UCSD-AML1 (cell line): ENCODE measurements at regions not wholly inside any gene's neighbourhood (a gene's known extent, or its start where the extent isn't known, plus 50 kb on each side); places are given as distances from the start of the nearest gene placed in this dataset.

Source experiments
- DNase-seq: peaks from one replicate; lab custom pipeline; 2025; ENCODE audit not compliant: unreplicated experiment; lab: John Stamatoyannopoulos, UW

DNA sequence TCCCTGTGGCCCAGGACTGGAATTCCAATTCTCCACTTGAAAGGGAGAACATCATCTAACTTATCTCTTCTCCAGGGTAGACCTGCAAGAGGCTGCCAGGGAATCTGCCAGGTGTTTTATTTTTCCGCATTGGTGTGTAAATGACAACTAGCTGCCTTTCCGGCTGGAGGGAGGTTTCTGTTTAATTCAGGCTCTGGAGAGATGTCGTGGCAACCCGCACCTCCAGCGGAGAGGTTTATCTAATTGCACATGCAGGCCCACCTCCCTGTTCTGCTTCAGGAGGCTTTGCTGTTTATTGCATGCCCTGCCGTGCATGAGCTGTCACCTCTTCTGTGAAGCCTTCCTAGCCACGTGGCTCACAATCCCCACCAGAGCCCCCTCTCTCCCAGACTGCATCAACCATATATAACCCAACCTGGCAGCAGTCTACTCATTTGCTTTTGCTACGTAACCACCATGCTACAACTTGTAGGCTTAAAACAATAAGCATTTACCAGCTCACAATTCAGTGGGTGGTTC is 151.6 kb downstream of the C1orf94 start:
- no peak for DNase-seq

DNA sequence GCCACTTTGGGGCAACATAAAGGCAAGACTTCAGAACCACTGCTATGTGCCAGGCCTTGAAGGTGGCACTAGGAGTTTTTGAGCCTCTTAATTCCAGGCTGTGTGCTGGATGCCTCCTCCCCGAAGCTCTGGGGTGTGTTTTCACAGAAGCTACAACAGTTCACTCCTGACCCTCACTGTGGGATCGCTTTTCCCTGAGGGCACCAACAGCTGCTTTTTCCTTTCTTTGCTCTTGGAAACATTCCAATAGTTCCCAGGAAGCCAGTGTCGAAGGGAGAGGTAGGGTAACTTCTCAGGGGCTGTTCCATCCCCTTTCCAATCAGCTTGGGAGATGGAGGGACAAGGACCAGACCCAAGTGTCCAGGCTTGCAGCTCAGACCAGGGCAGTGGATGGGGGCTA is 153.4 kb downstream of the C1orf94 start:
- DNase-seq, result no peak

- no peak for DNase-seq
These were observed 154.6 kb downstream of the C1orf94 start for GRCh38 chr1:34331020-34331926.

GRCh38 chr1:34332996-34333395 is 156.3 kb downstream of the C1orf94 start:
- no peak for DNase-seq

GRCh38 chr1:34338871-34339270 is 162.2 kb downstream of the C1orf94 start:
- DNase-seq, result no peak

DNA sequence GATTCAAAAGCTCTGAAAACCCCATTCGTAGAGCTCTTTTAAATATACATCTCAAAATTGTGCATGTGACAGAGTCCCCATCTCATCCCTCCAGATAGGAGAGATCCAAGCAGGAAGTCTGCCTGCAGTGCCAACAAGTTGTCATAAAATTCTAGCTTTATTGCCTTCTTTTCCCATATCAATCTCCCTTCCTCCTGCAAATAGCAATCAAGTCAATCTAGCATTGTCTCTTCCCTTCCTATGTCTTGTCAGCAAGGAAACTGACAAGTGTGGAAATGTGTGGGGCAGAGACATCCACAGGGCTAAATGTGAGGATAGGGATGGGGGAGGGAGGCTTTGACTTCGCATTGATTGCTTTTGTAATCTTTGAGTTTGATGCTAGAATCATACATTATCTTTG is 165.2 kb downstream of the C1orf94 start:
- no peak for DNase-seq

DNA sequence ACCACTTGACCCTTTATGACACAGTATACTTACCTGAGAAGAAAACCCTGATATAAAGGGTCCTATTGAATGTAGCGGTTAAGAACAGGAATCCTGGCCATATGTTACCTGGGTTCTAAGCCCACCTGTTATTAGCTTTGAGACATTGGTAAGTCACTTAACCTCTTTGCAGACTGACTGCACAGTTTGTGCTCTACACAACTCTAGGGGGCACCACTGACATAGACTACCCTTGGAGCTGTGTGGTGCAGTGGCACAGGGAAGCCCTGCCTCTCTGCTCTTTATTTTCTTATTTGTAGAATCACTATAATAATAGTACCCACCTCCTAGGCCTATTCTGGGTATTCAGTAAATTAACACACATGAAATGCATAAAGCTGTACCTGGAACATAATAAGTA is 165.6 kb downstream of the C1orf94 start:
- no peak for DNase-seq

GRCh38 chr1:34346128-34346527 is 169.4 kb downstream of the C1orf94 start:
- no peak for DNase-seq

DNA sequence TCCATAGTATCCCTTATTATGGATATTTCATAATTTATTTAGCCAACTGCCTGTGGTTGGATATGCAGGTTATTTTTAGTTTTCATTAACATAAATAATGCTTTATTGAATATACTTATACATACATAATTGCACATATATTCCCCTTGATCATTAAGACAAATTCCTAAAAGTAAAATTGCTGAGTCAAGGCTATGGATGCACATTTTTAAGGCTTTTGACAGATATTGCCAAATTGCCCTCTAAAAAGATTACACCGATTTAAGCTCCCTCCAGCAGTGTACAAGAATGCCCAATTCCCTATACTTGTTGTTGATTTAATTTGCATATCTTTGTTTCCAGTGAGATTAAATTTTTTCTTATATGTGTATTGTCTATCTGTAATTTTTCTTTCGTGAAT is 176.7 kb downstream of the C1orf94 start:
- DNase-seq, result no peak

DNA sequence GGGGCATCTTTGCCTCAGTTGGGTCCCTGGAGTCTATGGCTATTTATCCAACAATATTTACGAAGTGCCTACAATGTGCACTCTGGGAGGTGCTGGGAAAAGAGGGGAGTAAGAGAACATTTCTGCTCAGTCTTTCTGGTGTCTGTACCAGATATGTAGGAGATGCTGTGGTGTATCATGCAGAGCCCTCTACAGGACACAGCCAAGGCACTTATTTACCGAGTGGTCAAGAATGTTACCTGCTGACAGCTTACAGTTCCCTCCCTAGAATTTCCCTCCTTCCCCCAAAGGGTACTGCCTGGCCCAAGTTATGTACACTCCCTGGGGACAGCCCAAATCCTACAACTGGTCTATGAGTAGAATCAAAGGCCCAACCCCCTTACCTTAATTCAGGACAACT is 177.7 kb downstream of the C1orf94 start:
- DNase-seq, result no peak

DNA sequence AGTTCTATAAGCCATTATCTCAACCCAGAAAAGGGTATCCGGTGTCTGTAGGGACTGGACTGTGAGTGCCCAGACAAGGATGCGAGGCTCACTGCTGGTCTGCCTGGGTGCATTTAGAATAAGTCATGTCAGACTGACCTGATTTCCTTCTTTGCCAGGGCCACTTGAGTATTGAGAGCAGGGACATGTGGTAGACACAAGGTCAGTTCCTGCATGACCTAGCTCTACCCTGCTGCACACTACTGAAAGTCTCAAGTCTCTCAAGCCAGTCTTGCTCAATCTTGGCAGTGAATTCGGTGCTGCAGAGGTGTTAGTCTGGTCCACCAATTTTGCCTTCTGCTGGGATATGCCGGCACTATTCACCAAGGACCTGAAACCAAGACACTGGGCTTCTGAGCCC is 180.1 kb downstream of the C1orf94 start:
- no peak for DNase-seq

GRCh38 chr1:34358636-34359035 is 181.9 kb downstream of the C1orf94 start:
- DNase-seq, result no peak

GRCh38 chr1:34359411-34359810 is 182.7 kb downstream of the C1orf94 start:
- DNase-seq, result no peak

DNA sequence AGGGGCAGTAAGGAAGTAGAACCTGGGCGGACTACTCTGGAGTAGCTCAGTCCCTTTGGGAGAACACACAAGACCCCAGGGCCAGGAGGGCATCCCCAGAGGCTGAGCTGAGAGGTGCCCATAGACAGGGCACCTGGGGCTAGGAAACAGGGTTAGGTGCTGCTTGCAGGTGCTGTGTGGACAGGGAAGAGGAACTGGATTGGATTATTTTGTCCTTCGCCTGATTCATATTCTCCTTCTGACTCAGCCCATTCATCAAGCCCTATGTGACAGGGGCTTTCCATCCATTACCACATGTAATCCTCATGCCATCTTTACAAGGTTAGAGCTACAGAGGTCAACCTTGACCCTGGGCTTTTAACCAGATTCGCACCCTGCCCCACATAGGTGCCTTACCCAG is 183.9 kb downstream of the C1orf94 start:
- no peak for DNase-seq

DNA sequence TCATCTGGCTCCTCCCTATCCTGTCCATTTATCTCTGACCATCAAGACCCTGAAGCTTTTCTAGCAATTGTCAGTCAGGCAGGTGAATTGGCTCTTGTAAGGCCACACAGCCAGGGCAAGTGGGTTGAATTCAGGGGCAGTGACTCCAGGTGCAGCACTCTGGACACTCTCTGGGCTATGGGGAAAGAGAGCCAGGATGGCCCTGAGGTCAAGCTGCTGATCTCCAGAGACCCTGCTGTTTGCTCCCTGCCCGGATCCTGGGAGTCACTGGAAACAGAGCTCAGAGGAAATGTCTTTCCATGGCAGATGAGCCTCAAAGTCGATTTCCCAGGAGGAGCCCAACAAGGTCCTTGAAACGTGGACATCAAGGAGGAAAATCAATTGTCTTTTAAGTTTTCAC is 184.4 kb downstream of the C1orf94 start:
- no peak for DNase-seq

- DNase-seq, result no peak
These were observed 185.2 kb downstream of the C1orf94 start for GRCh38 chr1:34361781-34362357.

DNA sequence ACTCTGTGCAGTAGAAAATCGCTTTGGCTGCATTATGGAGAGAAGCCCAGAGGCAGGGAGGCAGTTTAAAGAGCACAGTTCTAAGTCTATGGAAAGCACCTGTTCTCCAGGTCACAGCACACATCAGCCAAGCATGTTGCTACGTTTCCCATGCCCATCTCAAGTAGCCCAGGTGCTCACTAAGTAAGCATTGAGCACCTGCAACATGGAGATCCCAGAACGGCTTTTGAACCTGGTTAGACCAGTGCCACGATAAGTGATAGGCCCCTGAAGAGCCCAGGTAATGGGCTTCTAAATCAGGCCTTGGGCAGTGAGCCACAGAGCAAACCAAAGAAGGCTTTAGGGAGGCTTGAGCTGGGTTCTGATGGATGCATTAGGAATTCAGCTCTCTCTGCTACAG is 186.2 kb downstream of the C1orf94 start:
- no peak for DNase-seq

DNA sequence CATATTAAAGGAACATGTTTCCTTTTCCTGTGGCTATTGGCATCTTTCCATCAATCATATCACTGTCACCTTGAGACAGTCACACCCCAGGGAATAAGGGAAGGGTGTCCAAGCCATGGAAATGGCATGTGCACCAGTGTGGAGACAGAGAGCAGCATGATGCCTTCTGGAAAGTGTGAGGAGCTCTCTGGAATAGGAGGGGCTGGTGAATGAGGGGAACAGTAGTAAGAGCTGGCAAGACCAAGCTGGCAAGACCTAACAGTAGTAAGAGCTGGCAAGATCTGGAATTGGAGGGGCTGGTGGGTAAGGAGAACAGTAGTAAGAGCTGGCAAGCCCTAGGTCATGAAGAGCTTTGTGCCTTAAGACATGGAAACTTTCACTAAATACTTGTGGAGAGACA is 186.7 kb downstream of the C1orf94 start:
- no peak for DNase-seq

GRCh38 chr1:34363915-34364314 is 187.2 kb downstream of the C1orf94 start:
- no peak for DNase-seq

DNA sequence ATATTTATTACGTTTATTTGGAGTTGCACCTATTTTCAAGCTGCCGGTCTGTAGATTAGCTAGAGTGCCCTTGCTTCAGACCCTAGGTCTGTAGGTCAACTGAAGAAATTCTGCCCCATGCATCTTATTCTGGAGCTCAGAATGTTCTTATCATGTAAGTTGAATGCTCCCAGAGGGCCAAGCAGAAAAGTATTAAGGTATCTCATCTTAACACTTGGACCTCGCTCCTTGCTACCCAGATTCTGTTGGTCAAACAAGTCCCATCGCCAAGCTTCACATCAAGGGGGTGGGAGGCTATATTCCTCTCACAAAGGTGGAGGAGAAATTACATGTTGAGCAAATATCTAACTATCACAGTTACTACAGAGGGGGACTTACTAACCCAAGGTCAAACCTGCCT is 187.7 kb downstream of the C1orf94 start:
- DNase-seq, result no peak

GRCh38 chr1:34365295-34365694 is 188.6 kb downstream of the C1orf94 start:
- no peak for DNase-seq

DNA sequence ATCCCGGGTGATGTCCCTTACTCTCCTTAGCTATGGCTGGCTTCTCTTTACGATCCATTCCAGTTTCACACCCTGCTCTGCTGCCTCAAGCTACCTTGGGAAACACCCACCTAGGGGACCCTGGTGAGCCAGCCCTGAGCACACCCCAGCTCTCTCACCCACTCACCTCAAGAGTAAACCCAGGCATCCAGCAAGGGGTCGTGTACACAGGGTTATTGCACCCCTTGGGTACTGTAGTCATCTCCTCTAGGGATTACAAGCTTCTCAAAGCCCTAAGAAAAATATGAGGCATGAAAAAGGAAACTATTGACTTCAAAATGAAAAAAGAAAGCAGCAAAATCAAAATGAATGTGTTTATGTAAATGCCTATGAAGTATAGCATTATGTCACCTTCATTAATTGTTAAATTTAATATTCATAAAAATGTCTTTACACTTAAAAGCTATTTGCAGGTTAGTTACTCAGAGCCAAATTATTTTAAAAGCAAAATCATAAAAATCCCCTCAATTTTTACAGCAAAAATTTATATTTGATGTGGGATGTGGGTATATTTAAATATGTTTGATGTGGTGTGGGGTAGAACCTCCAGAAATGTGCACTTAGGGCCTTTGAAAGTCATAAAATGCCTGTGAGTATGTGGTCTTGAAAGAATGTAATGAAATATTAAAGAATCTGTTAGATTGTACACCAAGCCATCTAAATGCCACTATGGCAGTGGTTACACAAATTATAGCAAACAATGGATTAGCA is 190.3 kb downstream of the C1orf94 start:
- no peak for DNase-seq
